SK-N-MC (cell line): ENCODE measurements at regions not wholly inside any gene's neighbourhood (a gene's known extent, or its start where the extent isn't known, plus 50 kb on each side); places are given as distances from the start of the nearest gene placed in this dataset.

Experiments
- EZH2 ChIP-seq: fragments of 200-600 bp; sonication (generic); IDR thresholded peaks from one replicate; pipeline ENCODE4 v1.6.1; 2017; ENCODE audit warnings: antibody characterized with exemption
- FOXP2 ChIP-seq: optimal IDR thresholded peaks from 2 replicates; pipeline ENCODE3; 2011; ENCODE audit warnings: mild to moderate bottlenecking, moderate library complexity; ENCODE audit not compliant: insufficient read depth; ENCODE audit errors: extremely low read length, control extremely low read depth
- POLR2AphosphoS5 ChIP-seq: IDR thresholded peaks from 2 replicates; pipeline ENCODE4 v1.6.1; 2012; ENCODE audit warnings: mild to moderate bottlenecking, low read depth, low read length, borderline replicate concordance

DNA sequence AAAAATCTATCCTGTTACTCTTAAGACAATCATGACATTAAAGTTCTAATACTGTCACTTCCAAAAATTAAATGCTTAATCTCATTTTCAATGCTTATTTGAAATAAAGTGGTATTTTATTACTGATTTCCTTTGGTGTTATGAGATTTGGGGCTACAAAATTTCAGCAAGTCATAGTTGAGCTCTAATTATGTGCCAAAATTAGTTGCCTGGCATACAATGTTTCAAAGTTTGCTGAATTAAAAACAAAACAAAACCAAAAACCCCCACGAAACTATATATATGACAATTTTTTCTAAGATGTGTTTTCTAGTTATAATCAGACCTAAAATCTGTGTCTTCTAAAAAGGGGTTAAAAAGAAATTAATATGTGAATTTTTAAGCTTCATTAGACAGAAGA is 62.2 kb downstream of the KCNRG start:
- TF ChIP-seq EZH2 (no peak), FOXP2 (no peak), POLR2AphosphoS5 (no peak)
